ENCODE measurements at regions not wholly inside any gene's neighbourhood (a gene's known extent, or its start where the extent isn't known, plus 50 kb on each side); places are given as distances from the start of the nearest gene placed in this dataset.

- Histone ChIP-seq H3K36me3 (ENCODE audit: control insufficient read depth in 1 of 2, insufficient read depth in 2 of 2, low read length in 2 of 2) (no peaks in the 10 kb centered on the region), H3K9me3 (ENCODE audit: control insufficient read depth in 1 of 2, low read length in 2 of 2) (no peaks in the 10 kb centered on the region), H3K4me3 (ENCODE audit: low read depth in 1 of 2, low read length in 2 of 2) (no peak overlapping the region), H3K27ac (ENCODE audit: low read length) (no peak overlapping the region), H3K4me1 (ENCODE audit: control insufficient read depth in 1 of 2, insufficient read depth in 2 of 2, low read length in 2 of 2) (no peaks in the 10 kb centered on the region), H3K27me3 (ENCODE audit: low read depth, low read length) (no peaks in the 10 kb centered on the region)
Observed at GRCh38 chr9:96128880-96129279, 173.1 kb downstream of the HSD17B3 start.

GRCh38 chr9:96126321-96126881 is 175.6 kb downstream of the HSD17B3 start:
- Histone ChIP-seq H3K27ac (ENCODE audit: low read length) (no peak overlapping the region), H3K4me3 (ENCODE audit: low read depth in 1 of 2, low read length in 2 of 2) (no peak overlapping the region), H3K4me1 (ENCODE audit: control insufficient read depth in 1 of 2, insufficient read depth in 2 of 2, low read length in 2 of 2) (no peaks in the 10 kb centered on the region), H3K36me3 (ENCODE audit: control insufficient read depth in 1 of 2, insufficient read depth in 2 of 2, low read length in 2 of 2) (no peaks in the 10 kb centered on the region), H3K27me3 (ENCODE audit: low read depth, low read length) (no peaks in the 10 kb centered on the region), H3K9me3 (ENCODE audit: control insufficient read depth in 1 of 2, low read length in 2 of 2) (no peaks in the 10 kb centered on the region)

- Histone ChIP-seq H3K27ac (ENCODE audit: low read length) (no peak overlapping the region), H3K9me3 (ENCODE audit: control insufficient read depth in 1 of 2, low read length in 2 of 2) (no peaks in the 10 kb centered on the region), H3K4me1 (ENCODE audit: control insufficient read depth in 1 of 2, insufficient read depth in 2 of 2, low read length in 2 of 2) (no peaks in the 10 kb centered on the region), H3K36me3 (ENCODE audit: control insufficient read depth in 1 of 2, insufficient read depth in 2 of 2, low read length in 2 of 2) (no peaks in the 10 kb centered on the region), H3K27me3 (ENCODE audit: low read depth, low read length) (no peaks in the 10 kb centered on the region), H3K4me3 (ENCODE audit: low read depth in 1 of 2, low read length in 2 of 2) (no peak overlapping the region)
Observed at GRCh38 chr9:96125624-96126023, 176.4 kb downstream of the HSD17B3 start.

GRCh38 chr9:96122751-96123150 is 179.2 kb downstream of the HSD17B3 start:
- Histone ChIP-seq H3K27ac (ENCODE audit: low read length) (no peak overlapping the region), H3K9me3 (ENCODE audit: control insufficient read depth in 1 of 2, low read length in 2 of 2) (no peaks in the 10 kb centered on the region), H3K36me3 (ENCODE audit: control insufficient read depth in 1 of 2, insufficient read depth in 2 of 2, low read length in 2 of 2) (no peaks in the 10 kb centered on the region), H3K27me3 (ENCODE audit: low read depth, low read length) (no peaks in the 10 kb centered on the region), H3K4me1 (ENCODE audit: control insufficient read depth in 1 of 2, insufficient read depth in 2 of 2, low read length in 2 of 2) (no peaks in the 10 kb centered on the region), H3K4me3 (ENCODE audit: low read depth in 1 of 2, low read length in 2 of 2) (no peak overlapping the region)

- Histone ChIP-seq H3K27me3 (ENCODE audit: low read depth, low read length) (no peaks in the 10 kb centered on the region), H3K4me3 (ENCODE audit: low read depth in 1 of 2, low read length in 2 of 2) (no peak overlapping the region), H3K36me3 (ENCODE audit: control insufficient read depth in 1 of 2, insufficient read depth in 2 of 2, low read length in 2 of 2) (no peaks in the 10 kb centered on the region), H3K27ac (ENCODE audit: low read length) (no peak overlapping the region), H3K9me3 (ENCODE audit: control insufficient read depth in 1 of 2, low read length in 2 of 2) (no peaks in the 10 kb centered on the region), H3K4me1 (ENCODE audit: control insufficient read depth in 1 of 2, insufficient read depth in 2 of 2, low read length in 2 of 2) (no peaks in the 10 kb centered on the region)
Observed at GRCh38 chr9:96122282-96122681, 179.7 kb downstream of the HSD17B3 start.

GRCh38 chr9:96121136-96121535 is 180.8 kb downstream of the HSD17B3 start:
- H3K4me3 ChIP-seq (ENCODE audit: low read depth in 1 of 2, low read length in 2 of 2), result no peak overlapping the region
- no peaks in the 10 kb centered on the region for H3K36me3 ChIP-seq (ENCODE audit: control insufficient read depth in 1 of 2, insufficient read depth in 2 of 2, low read length in 2 of 2)
- H3K27me3 ChIP-seq (ENCODE audit: low read depth, low read length), result no peaks in the 10 kb centered on the region
- peaks cover 0 to 2% of the 10 kb centered on the region in 2 donors for H3K4me1 ChIP-seq (ENCODE audit: control insufficient read depth in 1 of 2, insufficient read depth in 2 of 2, low read length in 2 of 2)
- no peaks in the 10 kb centered on the region for H3K9me3 ChIP-seq (ENCODE audit: control insufficient read depth in 1 of 2, low read length in 2 of 2)
- no peak overlapping the region for H3K27ac ChIP-seq (ENCODE audit: low read length)

- no peak overlapping the region for H3K4me3 ChIP-seq (ENCODE audit: low read depth in 1 of 2, low read length in 2 of 2)
Observed at GRCh38 chr9:96117398-96118080, 184.4 kb downstream of the HSD17B3 start.

GRCh38 chr9:96116275-96117064 is 185.5 kb downstream of the HSD17B3 start:
- H3K36me3 ChIP-seq (ENCODE audit: control insufficient read depth in 1 of 2, insufficient read depth in 2 of 2, low read length in 2 of 2), result no peaks in the 10 kb centered on the region
- H3K27me3 ChIP-seq (ENCODE audit: low read depth, low read length), result no peaks in the 10 kb centered on the region
- H3K27ac ChIP-seq (ENCODE audit: low read length), result no peak overlapping the region
- no peaks in the 10 kb centered on the region for H3K9me3 ChIP-seq (ENCODE audit: control insufficient read depth in 1 of 2, low read length in 2 of 2)
- H3K4me1 ChIP-seq (ENCODE audit: control insufficient read depth in 1 of 2, insufficient read depth in 2 of 2, low read length in 2 of 2), result peaks cover 0 to 4% of the 10 kb centered on the region in 2 donors
- no peak overlapping the region for H3K4me3 ChIP-seq (ENCODE audit: low read depth in 1 of 2, low read length in 2 of 2)

More at GRCh38 chr9:96117398-96118080, 184.4 kb downstream of the HSD17B3 start:
- Histone ChIP-seq H3K36me3 (ENCODE audit: control insufficient read depth in 1 of 2, insufficient read depth in 2 of 2, low read length in 2 of 2) (no peaks in the 10 kb centered on the region), H3K4me1 (ENCODE audit: control insufficient read depth in 1 of 2, insufficient read depth in 2 of 2, low read length in 2 of 2) (peaks cover 0 to 4% of the 10 kb centered on the region in 2 donors), H3K27me3 (ENCODE audit: low read depth, low read length) (no peaks in the 10 kb centered on the region), H3K27ac (ENCODE audit: low read length) (no peak overlapping the region), H3K9me3 (ENCODE audit: control insufficient read depth in 1 of 2, low read length in 2 of 2) (no peaks in the 10 kb centered on the region)

- Histone ChIP-seq H3K27me3 (ENCODE audit: low read depth, low read length) (no peaks in the 10 kb centered on the region), H3K36me3 (ENCODE audit: control insufficient read depth in 1 of 2, insufficient read depth in 2 of 2, low read length in 2 of 2) (no peaks in the 10 kb centered on the region), H3K4me3 (ENCODE audit: low read depth in 1 of 2, low read length in 2 of 2) (no peak overlapping the region), H3K27ac (ENCODE audit: low read length) (no peak overlapping the region), H3K4me1 (ENCODE audit: control insufficient read depth in 1 of 2, insufficient read depth in 2 of 2, low read length in 2 of 2) (peaks cover 0 to 4% of the 10 kb centered on the region in 2 donors), H3K9me3 (ENCODE audit: control insufficient read depth in 1 of 2, low read length in 2 of 2) (no peaks in the 10 kb centered on the region)
Observed at GRCh38 chr9:96115836-96116235, 186.1 kb downstream of the HSD17B3 start.

- Histone ChIP-seq H3K27ac (ENCODE audit: low read length) (no peak overlapping the region), H3K4me3 (ENCODE audit: low read depth in 1 of 2, low read length in 2 of 2) (no peak overlapping the region), H3K4me1 (ENCODE audit: control insufficient read depth in 1 of 2, insufficient read depth in 2 of 2, low read length in 2 of 2) (peaks cover 0 to 9% of the 10 kb centered on the region in 2 donors), H3K9me3 (ENCODE audit: control insufficient read depth in 1 of 2, low read length in 2 of 2) (no peaks in the 10 kb centered on the region), H3K36me3 (ENCODE audit: control insufficient read depth in 1 of 2, insufficient read depth in 2 of 2, low read length in 2 of 2) (no peaks in the 10 kb centered on the region), H3K27me3 (ENCODE audit: low read depth, low read length) (no peaks in the 10 kb centered on the region)
Observed at GRCh38 chr9:96113032-96113431, 188.9 kb downstream of the HSD17B3 start.

- no peaks in the 10 kb centered on the region for H3K27me3 ChIP-seq (ENCODE audit: low read depth, low read length)
- no peaks in the 10 kb centered on the region for H3K36me3 ChIP-seq (ENCODE audit: control insufficient read depth in 1 of 2, insufficient read depth in 2 of 2, low read length in 2 of 2)
- H3K27ac ChIP-seq (ENCODE audit: low read length), result no peak overlapping the region
- H3K4me3 ChIP-seq (ENCODE audit: low read depth in 1 of 2, low read length in 2 of 2), result no peak overlapping the region
- H3K9me3 ChIP-seq (ENCODE audit: control insufficient read depth in 1 of 2, low read length in 2 of 2), result peaks cover 0 to 12% of the 10 kb centered on the region in 2 donors
- H3K4me1 ChIP-seq (ENCODE audit: control insufficient read depth in 1 of 2, insufficient read depth in 2 of 2, low read length in 2 of 2), result peaks cover 0 to 6% of the 10 kb centered on the region in 2 donors
Observed at GRCh38 chr9:96109680-96110351, 192.2 kb downstream of the HSD17B3 start.

All from muscle layer of duodenum (tissue), 2 donors.